HG03571 (cell line): ENCODE measurements at regions not wholly inside any gene's neighbourhood (a gene's known extent, or its start where the extent isn't known, plus 50 kb on each side); places are given as distances from the start of the nearest gene placed in this dataset.
"Not testable (repeated sequence)": the region's sequence is repeated elsewhere in the genome, so short reads cannot be mapped to it uniquely, and the experiment has no call there.

Experiments used
- ATAC-seq: cut with Tn5 transposase; IDR thresholded peaks from one replicate; pipeline ENCODE4 v1.9.1; 2021; ENCODE audit not compliant: unreplicated experiment

- ATAC-seq = peak; percentile 10
These were observed 128.2 kb downstream of the SLC7A11 start for GRCh38 chr4:138113819-138114400.

GRCh38 chr4:138112890-138113289, 129.3 kb downstream of the SLC7A11 start:
- ATAC-seq = not testable (repeated sequence)

DNA sequence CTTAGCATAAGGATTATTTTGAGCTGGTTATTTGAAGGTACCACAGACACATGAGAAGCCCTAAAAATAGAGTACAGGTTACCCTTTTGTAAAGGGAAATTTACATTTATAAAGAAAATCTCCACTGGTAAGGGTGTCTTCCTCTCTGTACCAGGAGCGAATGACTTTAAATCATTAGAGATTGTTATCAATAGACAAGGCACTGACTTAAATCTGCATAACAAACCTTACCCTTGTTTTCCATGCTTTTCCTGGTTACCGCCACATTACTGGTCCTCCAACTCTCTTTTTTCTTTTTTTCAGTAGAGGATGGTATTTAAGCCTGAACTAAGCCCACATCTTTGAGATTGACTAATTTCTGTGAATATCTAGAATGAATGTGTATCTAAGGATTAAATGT, 129.8 kb downstream of the SLC7A11 start:
- no peak for ATAC-seq

DNA sequence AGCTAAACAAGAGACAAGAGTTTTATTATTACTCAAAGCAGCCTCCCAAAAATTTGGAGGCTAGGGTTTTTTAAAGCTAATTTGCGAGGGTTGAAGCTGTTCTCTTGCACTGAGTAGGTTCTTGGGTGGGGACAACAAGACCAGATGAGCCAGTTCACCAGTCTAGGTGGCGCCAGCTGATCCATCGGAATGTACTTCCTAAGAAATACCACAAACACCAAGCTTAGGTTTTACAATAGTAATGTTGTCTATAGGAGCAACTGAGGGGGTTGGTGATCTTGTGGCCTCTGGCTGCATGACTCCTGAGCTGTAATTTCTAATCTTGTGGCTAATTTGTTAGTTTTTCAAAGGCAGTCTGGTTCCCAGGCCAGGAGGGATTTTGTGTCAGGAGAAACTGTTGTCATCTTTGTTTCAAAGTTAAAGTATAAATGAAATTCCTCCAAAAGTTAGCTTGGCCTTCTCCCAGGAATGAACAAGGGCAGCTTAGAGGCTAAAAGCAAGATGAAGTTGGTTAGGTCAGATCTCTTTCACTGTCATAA, 130.6 kb downstream of the SLC7A11 start:
- ATAC-seq = no peak

DNA sequence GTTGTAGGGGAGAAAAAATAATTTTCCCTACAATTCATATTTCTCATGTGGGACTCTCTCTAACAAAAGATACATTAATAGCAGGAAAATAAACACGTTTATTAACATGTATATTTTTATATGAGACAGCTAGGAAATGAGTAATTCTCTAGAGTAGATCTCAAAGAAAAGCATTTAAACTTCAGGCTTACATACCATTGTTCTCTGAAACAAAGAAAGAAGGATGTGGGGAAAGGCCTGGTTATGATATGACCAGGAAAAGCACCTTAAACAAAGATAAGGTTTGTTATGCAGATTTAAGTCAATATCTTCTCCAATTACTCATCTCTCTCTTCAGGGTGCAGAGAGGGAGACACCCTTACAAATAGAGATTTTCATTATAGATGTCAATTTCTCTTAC, 131.3 kb downstream of the SLC7A11 start:
- ATAC-seq = no peak

GRCh38 chr4:138107023-138107422, 135.1 kb downstream of the SLC7A11 start:
- ATAC-seq = no peak

GRCh38 chr4:138105331-138105730, 136.8 kb downstream of the SLC7A11 start:
- ATAC-seq = no peak

- no peak for ATAC-seq
These were observed 137.9 kb downstream of the SLC7A11 start for GRCh38 chr4:138104284-138104680.

DNA sequence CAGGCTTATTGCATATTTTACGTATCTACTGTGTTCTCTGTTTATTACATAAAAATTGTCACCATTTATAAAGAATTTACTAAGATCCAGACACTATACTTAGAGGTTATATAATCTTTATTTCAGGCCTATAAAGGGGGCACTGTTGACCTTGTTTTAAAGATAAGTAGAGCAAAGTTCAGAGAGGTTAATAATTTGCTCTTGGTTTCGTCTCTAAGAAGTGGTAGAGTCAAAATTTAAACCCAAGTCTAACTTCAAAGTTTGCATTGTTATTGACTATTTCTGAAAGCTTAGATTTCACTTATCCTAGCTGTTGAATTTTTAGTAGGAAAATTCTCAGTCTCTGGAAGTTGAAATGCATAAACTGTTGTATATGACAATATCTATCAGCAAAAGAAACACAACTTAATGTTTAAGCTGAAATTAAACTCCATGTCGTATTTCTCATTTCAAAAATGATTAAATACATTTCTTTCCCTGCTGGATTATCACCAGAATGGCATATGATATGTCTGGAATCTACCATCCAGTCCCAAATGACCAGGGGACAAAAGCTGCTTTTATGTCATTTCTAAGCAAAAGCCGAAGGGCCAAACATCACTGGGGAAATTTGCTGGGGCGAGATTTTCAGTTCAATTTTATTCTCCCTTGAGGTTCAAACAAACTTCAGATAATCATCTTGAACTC, 138.4 kb downstream of the SLC7A11 start:
- no peak for ATAC-seq

DNA sequence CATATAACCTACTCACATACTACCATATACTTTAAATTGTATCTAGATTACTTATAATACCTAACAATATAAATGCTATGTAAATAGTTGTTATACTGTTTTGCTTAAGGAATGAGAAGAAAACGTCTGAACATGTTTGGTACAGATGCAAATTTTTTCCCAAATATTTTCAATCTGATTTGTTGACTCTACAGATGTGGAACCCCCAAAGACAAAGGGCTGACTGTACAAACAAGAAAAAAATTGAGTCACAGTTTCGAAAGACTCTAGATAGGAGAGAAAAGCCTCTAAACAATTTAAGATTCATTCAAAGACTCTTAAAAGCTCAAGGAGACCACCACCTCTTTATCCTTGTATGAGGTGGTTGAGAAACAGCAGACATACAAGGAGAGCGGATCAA, 142.8 kb downstream of the SLC7A11 start:
- no peak for ATAC-seq

DNA sequence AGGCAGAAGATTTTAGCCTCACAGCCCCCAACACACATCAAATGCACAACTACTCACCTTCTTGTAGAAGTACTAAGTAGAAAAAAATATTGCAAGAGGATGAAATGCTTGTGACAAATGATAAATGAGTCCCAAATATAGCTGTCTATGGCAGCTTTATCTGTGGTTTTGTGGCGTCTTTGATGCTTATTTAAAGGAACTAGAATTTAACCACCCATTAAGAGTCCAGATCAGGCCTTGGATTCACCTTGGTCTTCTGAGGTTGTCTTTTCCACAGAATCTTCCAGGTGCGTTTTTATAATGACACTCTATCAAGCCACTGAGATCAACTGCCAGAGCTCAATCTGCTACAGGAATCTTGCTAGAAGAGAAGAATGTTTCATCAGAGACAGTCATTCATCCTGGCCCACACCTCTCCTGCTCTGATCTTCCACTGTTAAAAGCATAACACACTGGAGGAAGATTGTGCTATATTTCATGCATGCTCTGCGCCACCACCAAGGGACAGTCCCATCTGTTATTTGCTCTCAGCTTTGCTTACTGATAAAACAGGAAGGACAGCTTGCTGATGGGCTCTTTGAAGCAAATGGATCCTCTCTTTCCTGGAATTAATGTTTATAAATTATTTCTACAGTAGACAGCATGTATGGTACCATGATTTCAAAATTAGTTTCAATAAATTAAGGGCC, 144.1 kb downstream of the SLC7A11 start:
- no peak for ATAC-seq

- no peak for ATAC-seq
These were observed 145.6 kb downstream of the SLC7A11 start for GRCh38 chr4:138096384-138097062.

DNA sequence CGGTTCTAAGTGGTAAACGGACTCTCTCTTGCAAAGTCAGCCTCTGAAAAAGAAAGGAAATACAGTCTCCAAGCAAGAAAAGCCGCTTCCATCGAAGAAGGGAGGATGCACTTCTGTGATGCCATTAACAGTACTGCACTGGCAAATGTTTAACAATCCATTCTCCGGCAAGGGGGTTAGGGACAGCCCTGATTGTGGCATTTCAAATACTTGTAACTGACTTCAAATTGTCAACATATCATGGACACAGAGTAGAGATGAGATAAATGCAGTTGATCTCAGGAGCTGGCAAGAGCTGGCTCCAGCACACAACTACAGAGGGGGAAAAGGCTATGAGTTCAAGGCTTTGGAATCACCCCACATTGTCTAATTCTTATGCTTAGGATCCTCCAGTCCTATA, 146.8 kb downstream of the SLC7A11 start:
- no peak for ATAC-seq

- ATAC-seq = no peak
These were observed 150.1 kb downstream of the SLC7A11 start for GRCh38 chr4:138092060-138092459.

- ATAC-seq = no peak
These were observed 151.1 kb downstream of the SLC7A11 start for GRCh38 chr4:138090918-138091676.

DNA sequence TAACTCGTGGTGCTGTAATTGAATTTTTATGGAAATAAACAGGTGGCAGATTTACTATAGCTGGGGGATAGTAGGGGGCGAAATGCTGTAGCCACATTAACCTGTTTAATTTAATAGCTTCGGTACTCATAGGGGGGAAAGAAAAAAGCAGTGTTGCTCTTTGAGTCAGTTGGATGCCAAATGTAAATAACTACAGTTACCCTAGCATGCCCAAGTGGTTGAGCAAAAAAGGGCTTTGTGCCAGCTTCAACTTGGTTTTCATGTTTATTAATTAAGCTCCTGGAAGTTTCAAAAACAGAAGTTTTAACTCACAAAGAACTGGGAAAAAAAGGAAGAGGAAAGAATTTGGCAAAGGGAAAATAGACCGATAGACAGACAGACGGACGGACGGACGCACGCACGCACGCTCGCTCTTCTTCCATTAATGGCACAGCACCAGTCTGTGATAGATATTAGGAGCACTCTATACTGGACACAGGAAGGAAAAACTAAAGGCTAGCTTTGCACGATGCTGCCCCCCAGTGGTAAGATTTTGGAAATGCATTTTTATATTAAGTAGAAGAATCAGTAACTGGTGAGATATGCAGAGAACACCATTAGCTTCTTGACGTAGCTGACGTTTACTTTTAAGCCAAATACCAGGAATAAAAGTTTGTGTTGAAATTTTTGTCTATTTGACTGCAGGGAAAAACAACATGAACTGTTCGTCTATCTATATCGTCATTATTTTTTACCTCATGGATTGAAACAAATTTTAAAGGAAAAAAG, 151.8 kb downstream of the SLC7A11 start:
- peak; percentile 76 for ATAC-seq

DNA sequence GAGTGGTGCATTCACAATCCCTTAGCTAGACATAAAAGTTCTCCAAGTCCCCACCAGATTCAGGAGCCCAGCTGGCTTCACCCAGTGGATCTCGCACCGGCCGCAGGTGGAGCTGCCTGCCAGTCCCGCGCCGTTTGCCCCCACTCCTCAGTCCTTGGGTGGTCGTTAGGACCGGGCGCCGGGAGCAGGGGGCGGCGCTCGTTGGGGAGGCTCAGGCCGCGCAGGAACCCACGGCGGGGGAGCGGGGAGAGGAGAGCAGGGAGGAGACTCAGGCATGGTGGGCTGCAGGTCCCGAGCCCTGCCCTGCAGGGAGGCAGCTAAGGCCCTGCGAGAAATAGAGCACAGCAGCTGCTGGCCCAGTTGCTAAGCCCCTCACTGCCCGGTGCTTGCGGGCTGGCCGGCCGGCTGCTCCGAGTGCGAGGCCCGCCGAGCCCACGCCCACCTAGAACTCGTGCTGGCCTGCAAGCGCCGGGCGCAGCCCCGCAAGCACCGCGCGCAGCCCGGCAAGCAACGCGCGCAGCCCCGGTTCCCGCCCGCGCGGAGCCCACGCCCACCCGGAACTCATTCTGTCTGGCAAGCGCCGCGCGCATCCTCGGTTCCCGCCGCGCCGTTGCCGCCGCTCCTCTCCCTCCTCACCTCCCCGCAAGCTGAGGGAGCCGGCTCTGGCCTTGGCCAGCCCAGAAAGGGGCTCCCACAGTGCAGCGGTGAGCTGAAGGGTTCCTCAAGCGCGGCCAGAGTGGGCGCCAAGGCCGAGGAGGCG, 153.5 kb downstream of the SLC7A11 start:
- ATAC-seq = no peak

DNA sequence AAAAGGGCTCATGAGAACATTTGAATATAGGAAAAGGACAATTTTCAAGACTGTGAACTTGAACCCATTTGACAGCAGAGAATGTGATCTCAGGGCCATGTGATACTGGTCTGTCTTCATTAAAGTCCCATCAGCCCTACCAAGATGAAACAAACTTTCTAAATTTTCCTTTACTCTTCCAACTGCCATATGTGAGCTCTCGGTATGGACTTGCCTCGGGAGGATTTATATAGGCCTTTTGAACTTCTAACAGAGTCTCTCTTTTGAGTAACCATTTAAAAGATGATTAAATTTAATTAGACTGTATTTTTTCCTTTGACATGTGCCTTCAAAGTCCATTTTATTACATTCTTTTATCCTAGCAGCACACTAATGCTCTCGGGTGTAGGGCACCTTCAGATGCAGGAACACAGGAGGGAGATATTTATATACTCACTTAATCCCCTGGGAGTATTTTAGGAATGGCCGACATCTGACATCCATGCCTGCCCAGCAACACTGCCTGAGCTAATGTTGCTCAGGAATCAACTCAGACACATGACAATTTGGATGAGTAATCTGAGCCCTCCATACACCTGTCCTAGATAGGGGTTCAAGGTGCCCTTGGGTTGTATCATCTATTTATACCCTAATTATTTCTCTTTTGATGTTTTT, 155.0 kb downstream of the SLC7A11 start:
- no peak for ATAC-seq

- ATAC-seq = no peak
These were observed 155.5 kb downstream of the SLC7A11 start for GRCh38 chr4:138086611-138087041.
